ENCODE measurements at regions not wholly inside any gene's neighbourhood (a gene's known extent, or its start where the extent isn't known, plus 50 kb on each side); places are given as distances from the start of the nearest gene placed in this dataset.
"Not testable (repeated sequence)": the region's sequence is repeated elsewhere in the genome, so short reads cannot be mapped to it uniquely, and the experiment has no call there.

DNA sequence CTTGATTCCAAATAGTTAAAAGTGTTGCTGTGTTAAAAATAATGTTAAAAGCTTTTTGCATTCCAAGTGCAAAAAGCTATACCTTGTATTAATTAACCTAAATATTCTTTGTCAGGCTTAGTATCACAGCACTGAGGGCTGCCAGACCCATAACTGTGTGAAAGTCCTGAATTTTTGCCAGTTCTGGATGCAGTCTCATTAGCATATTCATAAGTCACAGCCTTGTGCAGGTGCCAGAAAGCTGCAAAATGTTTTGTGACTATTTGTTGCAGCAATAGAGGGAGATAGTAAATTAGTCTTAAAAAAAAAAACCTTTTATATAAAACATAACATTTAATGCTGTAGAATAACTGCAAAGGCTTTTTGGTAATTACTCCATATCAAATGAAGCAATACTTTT lies 56.6 kb downstream of the SLITRK1 start:
- no peak for FAIRE-seq

- no peak for FAIRE-seq
Observed at GRCh38 chr13:83824560-83824959, 57.7 kb downstream of the SLITRK1 start.

DNA sequence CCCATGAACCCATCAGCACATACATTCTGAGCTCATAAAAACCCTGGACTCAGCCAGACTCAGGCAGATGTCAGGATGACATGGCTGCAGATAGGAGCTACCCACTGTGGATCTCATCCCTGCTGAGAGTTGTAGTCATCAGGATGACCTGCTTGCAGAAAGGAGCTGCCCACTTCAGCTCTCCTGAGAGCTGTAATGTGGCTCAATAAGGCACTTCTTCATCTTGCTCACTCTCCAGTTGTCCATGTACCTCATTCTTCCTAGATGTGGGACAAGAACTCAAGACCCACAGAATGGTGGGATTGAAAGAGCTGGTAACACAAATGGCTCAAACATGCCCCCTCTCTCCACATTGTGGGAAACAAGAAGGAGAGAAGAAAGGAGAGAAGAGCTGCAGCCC lies 58.2 kb downstream of the SLITRK1 start:
- no peak for FAIRE-seq

GRCh38 chr13:83819611-83820010 lies 62.7 kb downstream of the SLITRK1 start:
- no peak for FAIRE-seq

- FAIRE-seq, result no peak
Observed at GRCh38 chr13:83819156-83819555, 63.1 kb downstream of the SLITRK1 start.

- no peak for FAIRE-seq
Observed at GRCh38 chr13:83816081-83816480, 66.2 kb downstream of the SLITRK1 start.

DNA sequence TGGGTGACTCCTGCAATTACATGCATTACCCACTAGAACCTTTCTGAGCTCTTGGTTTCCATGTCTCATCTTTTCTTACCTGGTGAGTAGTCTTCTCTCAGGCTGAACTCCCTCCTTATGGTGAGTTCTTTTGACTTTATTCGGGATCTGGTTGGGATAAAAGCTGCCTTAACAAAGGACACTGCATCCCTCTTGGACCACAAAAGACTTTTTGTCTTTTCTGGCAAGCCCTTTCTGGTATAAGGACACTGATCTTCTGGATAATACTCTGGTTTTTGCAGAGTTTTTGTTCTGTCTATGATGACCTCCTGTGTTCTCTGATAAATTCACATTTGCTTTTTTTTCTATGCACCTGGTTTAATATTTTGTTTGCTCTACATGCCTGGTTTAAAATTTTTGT lies 66.7 kb downstream of the SLITRK1 start:
- no peak for FAIRE-seq

DNA sequence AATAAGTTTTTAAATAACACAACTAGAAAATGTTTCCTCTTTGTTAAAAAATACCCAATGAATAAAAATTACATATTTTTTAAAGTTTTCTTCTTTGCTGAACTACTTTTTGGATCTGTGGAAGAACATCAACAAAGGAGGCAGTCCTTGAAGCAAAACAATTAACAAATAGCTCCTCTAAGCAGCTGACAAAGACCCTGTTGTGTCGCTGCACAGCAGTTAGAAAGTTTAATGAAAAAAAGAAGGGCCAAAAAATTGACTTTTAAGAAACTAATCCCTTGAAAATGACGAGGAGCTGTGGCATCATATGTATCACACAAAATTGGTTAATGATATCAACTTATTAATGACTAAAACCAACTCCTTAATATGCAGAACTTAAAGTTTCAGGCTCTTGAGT lies 72.1 kb downstream of the SLITRK1 start:
- no peak for FAIRE-seq

GRCh38 chr13:83804356-83804962 lies 77.8 kb downstream of the SLITRK1 start:
- no peak for FAIRE-seq

DNA sequence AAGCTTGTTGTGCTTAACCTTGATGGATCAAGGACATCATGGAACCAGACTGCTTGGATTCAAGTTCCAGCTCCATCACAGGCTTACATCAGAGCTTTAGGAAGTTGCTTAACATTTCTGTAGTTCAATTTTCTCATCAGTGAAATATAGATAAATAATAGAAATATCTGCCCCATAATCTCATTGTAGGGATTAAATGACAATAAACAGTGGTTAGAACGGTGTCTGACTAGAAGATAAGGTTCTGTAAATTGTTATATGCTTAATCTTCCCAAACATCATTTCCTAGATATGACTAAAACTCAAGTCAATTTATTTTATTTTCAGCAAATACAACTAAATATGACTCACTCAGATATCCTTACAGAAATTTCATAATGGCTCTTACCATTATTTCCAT lies 83.5 kb downstream of the SLITRK1 start:
- FAIRE-seq, result no peak

GRCh38 chr13:83796364-83796763 lies 85.9 kb downstream of the SLITRK1 start:
- FAIRE-seq, result no peak

DNA sequence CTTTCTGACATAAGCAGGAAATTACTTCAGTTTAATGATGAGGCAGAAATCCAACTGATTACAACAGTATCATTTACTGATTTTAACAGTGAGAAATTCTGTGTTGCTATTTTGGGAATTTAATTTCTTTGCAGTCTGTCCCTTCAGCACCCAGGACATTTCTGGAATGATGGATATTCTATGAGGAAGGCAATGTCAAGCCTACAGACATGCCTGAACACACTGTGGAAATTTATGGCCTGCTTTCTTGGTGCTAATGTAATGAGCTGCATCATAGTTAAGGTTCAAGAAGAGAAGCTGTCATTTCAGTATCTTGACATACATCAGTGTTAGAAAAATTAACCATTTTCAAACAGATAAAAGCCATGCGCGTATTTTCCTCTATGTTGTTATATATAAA lies 87.7 kb downstream of the SLITRK1 start:
- no peak for FAIRE-seq

DNA sequence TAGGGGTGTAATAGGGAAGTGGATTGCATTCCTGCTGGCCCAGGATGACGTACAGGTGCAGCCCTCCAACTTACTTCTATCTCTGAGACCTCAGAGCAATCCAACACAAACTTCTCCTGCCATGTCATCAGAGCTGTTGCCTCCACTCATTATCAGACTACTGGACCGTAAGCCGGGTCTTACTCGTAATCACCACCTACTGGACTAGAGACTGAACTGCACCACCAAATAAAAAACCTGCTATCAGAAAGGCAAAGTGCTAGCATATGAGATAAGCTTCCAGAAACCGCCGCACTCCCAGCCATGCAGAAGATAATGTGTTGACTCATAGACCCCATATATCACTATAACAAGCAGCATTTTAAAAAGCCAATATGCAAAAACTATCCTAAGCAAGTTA lies 102.0 kb downstream of the SLITRK1 start:
- no peak for FAIRE-seq

DNA sequence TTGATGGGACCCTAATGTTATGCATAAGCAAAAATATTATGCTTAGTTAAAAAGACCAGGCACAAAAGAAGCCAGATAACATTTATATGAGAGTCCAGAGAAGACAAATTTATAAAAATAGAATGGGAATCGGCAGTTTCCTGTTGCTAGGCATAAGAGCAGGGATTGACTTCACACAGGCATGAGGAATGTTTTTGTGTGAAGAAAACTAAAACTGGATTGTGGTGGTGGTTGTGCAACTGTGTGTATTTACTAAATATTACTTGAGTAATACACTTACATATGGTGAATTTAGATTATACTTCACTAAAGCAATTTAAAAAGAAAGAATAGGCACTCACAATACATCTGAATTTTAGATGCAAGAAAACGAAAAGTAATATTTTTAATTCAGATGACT lies 108.3 kb downstream of the SLITRK1 start:
- FAIRE-seq, result no peak

- no peak for FAIRE-seq
Observed at GRCh38 chr13:83765796-83766195, 116.5 kb downstream of the SLITRK1 start.

DNA sequence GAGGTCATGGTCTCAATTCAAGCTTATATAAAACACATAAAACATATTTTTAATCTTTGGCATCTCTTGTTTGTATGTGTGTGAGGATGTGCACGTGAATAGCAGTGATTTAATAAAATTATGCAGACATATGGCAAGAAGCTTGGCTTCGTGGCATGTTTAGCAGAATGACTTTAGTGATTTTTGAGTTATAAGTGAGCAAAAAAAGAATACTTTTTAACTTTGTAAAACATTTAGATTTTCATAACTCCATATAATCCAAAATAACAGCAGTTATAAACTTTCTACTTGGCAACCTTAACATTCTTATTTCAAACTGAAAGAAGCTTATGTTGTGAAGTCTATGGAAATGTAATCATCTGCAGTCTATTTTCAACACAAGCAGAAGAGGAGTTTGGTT lies 120.6 kb downstream of the SLITRK1 start:
- no peak for FAIRE-seq

GRCh38 chr13:83755210-83755609 lies 127.1 kb downstream of the SLITRK1 start:
- not testable (repeated sequence) for FAIRE-seq

GRCh38 chr13:83753912-83754624 lies 128.2 kb downstream of the SLITRK1 start:
- no peak for FAIRE-seq

DNA sequence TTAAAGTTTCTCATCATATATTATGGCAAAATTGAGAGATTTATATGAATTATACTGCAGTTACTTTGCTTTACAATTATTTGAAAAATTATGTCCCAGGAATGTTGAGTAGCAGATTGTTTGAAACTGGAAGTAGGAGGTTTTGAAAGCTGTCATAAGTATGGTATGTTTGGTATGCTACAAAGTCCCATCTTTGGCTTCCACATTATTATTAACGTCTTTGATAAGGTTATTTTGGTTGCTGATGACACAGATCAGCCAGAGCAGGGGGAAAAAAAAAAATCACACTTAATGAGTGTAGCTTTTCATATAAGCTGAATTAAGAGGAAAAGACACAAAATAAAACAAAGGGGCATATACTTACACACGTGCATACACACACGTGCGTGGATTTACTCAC lies 130.1 kb downstream of the SLITRK1 start:
- no peak for FAIRE-seq

DNA sequence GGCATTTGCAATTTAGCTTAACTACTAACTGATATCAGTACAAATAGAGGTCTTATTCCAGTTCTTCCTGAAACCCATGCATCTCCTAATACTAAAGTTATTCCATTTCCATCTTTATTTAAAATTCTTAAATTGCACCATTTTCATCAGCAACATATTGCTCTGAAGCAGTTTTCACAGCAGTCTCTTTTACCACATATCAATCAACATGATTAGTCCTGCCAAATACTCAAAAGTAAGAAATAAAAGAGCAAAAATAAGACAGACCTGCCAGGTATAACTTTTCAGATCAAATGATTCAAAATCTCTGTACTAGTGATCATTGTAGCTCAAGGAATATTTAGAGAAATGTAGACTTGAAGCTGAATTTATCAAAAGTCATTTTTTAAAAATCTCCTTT lies 141.7 kb downstream of the SLITRK1 start:
- FAIRE-seq, result no peak

DNA sequence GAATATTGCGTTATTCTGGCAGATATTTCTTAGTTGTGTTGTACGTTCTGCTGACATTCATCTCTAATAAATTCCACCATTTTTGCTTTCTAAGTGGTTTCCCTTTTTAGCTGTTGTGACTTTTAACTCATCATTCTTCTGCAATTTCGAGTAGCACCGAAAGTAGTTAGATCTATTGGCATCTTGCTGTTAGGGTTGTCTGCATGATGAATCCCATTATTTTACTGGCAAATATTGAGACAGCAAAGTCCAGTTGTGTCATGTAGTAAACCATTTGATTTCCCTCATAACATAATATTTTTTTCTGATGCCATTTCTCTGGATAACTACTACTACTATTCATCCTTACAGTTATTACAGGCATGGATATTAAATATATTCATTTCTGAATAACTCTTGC lies 143.9 kb downstream of the SLITRK1 start:
- FAIRE-seq, result no peak

DNA sequence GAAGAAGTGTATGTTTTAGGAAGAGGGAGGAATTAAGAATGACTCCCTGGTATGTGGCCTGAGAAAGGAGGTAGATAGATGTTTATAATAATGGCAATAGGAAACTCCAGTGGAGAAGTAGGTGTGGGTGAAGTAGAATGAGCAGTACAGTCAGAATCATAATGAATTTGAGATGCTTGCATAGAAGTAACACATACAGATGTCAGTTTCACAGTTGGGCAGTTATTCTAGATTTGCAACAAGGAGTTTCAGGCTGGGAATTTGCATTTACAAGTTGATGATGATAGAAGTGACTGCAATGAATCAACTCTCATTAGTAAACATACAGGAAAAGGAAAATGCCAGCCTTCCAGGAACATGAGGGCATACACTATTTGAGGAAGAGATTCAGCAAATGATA lies 149.0 kb downstream of the SLITRK1 start:
- no peak for FAIRE-seq

DNA sequence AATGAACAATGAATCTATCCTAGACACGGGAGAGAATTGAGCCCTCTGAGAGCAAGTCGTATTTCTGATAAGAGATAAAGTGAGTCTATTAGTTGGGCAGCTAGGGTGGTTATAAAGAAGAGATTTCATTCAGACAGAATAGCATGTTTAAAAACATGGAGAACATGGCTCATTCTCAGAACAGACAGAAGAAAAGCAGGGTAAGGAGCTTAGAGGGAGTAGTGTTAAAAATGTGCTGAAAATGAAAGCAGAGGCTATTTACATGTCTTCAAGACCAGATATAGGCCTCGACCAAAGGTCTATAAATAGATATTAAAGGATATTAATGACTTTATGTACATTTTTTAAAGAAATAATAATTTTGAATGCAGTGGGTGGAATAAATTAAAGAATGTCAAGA lies 149.5 kb downstream of the SLITRK1 start:
- no peak for FAIRE-seq

GRCh38 chr13:83731113-83731512 lies 151.2 kb downstream of the SLITRK1 start:
- FAIRE-seq, result no peak

DNA sequence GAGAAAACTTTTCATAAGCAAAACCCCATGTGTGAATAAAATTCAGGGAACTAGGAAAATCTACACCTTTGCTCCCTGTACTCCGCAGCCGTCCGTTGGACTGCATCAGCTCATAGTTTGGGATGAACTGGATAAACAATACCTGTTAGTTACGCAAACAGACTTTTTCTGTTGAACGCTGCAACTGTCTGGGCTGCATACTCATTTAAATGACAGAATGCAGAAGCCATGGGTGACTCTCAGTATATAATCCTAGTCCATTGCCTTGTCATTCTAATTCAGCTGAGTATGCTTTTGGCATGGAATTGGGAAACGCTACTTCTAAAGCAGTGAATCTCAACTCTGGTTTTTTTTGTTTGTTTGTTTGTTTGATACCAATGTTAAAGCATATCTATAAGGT lies 151.6 kb downstream of the SLITRK1 start:
- no peak for FAIRE-seq
